ENCODE measurements at regions not wholly inside any gene's neighbourhood (a gene's known extent, or its start where the extent isn't known, plus 50 kb on each side); places are given as distances from the start of the nearest gene placed in this dataset.
A peak's percentile ranks its signal among the peaks of the same experiment; 100 is the strongest.
"Not testable (repeated sequence)": the region's sequence is repeated elsewhere in the genome, so short reads cannot be mapped to it uniquely, and the experiment has no call there.

GRCh38 chr12:47307680-47308399 is 228.1 kb upstream of the AMIGO2 start:
- TF ChIP-seq CTCF (IDR thresholded peaks at IDR 0.05), result peak in 1 of 2 donors; percentile 62
- no peak overlapping the region for H3K4me3 ChIP-seq
- H3K27ac ChIP-seq, result no peak overlapping the region
- no peak for DNase-seq (ENCODE audit: low spot score)
- H3K9me3 ChIP-seq, result no peaks in the 10 kb centered on the region
- no peaks in the 10 kb centered on the region for H3K4me1 ChIP-seq
- no peaks in the 10 kb centered on the region for H3K36me3 ChIP-seq
- H3K27me3 ChIP-seq, result no peaks in the 10 kb centered on the region

GRCh38 chr12:47306773-47307679 is 227.3 kb upstream of the AMIGO2 start:
- not testable (repeated sequence) for H3K4me3 ChIP-seq; H3K27me3 ChIP-seq; H3K9me3 ChIP-seq; H3K36me3 ChIP-seq; H3K27ac ChIP-seq; H3K4me1 ChIP-seq; DNase-seq (ENCODE audit: low spot score)

GRCh38 chr12:47306130-47306529 is 226.4 kb upstream of the AMIGO2 start:
- DNase-seq (ENCODE audit: low spot score), result no peak
- H3K27ac ChIP-seq, result no peak overlapping the region
- no peak overlapping the region for H3K4me3 ChIP-seq
- no peaks in the 10 kb centered on the region for H3K4me1 ChIP-seq
- no peak for TF ChIP-seq CTCF (IDR thresholded peaks at IDR 0.05)
- H3K9me3 ChIP-seq, result no peaks in the 10 kb centered on the region
- H3K27me3 ChIP-seq, result no peaks in the 10 kb centered on the region
- H3K36me3 ChIP-seq, result no peaks in the 10 kb centered on the region

- Histone ChIP-seq H3K27ac (no peak overlapping the region), H3K36me3 (no peaks in the 10 kb centered on the region), H3K9me3 (no peaks in the 10 kb centered on the region), H3K27me3 (no peaks in the 10 kb centered on the region), H3K4me1 (no peaks in the 10 kb centered on the region), H3K4me3 (no peak overlapping the region)
- TF ChIP-seq CTCF (IDR thresholded peaks at IDR 0.05), result no peak
- no peak for DNase-seq (ENCODE audit: low spot score)
Measured at GRCh38 chr12:47305464-47305863, 225.7 kb upstream of the AMIGO2 start.

GRCh38 chr12:47303995-47304560 is 224.3 kb upstream of the AMIGO2 start:
- Histone ChIP-seq H3K4me3 (no peak overlapping the region), H3K36me3 (no peaks in the 10 kb centered on the region), H3K27me3 (no peaks in the 10 kb centered on the region), H3K9me3 (no peaks in the 10 kb centered on the region), H3K4me1 (no peaks in the 10 kb centered on the region), H3K27ac (no peak overlapping the region)
- no peak for DNase-seq (ENCODE audit: low spot score)
- TF ChIP-seq CTCF (IDR thresholded peaks at IDR 0.05), result no peak

- no peaks in the 10 kb centered on the region for H3K27me3 ChIP-seq
- H3K4me3 ChIP-seq, result no peak overlapping the region
- no peaks in the 10 kb centered on the region for H3K4me1 ChIP-seq
- no peaks in the 10 kb centered on the region for H3K36me3 ChIP-seq
- TF ChIP-seq CTCF (IDR thresholded peaks at IDR 0.05), result no peak
- no peaks in the 10 kb centered on the region for H3K9me3 ChIP-seq
- DNase-seq (ENCODE audit: low spot score), result no peak
- no peak overlapping the region for H3K27ac ChIP-seq
Measured at GRCh38 chr12:47303207-47303606, 223.4 kb upstream of the AMIGO2 start.
